Stimulated activated CD4-positive, alpha-beta T cell treated with anti-CD3 and anti-CD28 coated beads, Interleukin-4, amount 100 ng/mL, for 1 hour (primary cell): ENCODE measurements at regions not wholly inside any gene's neighbourhood (a gene's known extent, or its start where the extent isn't known, plus 50 kb on each side); places are given as distances from the start of the nearest gene placed in this dataset.

Experiments used
- DNase-seq: peaks from one replicate; pipeline ENCODE4 v3.0.0-alpha.2; 2020

GRCh38 chr21:20728691-20729090 is 269.5 kb upstream of the NCAM2 start:
- DNase-seq, result no peak

- no peak for DNase-seq
Observed at GRCh38 chr21:20729376-20729775, 268.8 kb upstream of the NCAM2 start.

GRCh38 chr21:20730441-20730840 is 267.8 kb upstream of the NCAM2 start:
- DNase-seq, result no peak

- no peak for DNase-seq
Observed at GRCh38 chr21:20735257-20735656, 263.0 kb upstream of the NCAM2 start.

- no peak for DNase-seq
Observed at GRCh38 chr21:20737227-20737913, 260.8 kb upstream of the NCAM2 start.

GRCh38 chr21:20739421-20739820 is 258.8 kb upstream of the NCAM2 start:
- no peak for DNase-seq

GRCh38 chr21:20741445-20741844 is 256.8 kb upstream of the NCAM2 start:
- no peak for DNase-seq

- DNase-seq, result no peak
Observed at GRCh38 chr21:20760221-20760620, 238.0 kb upstream of the NCAM2 start.

- no peak for DNase-seq
Observed at GRCh38 chr21:20774737-20775136, 223.5 kb upstream of the NCAM2 start.

- DNase-seq, result no peak
Observed at GRCh38 chr21:20779321-20779720, 218.9 kb upstream of the NCAM2 start.

- DNase-seq, result no peak
Observed at GRCh38 chr21:20783611-20784010, 214.6 kb upstream of the NCAM2 start.

GRCh38 chr21:20789729-20790500 is 208.3 kb upstream of the NCAM2 start:
- DNase-seq, result no peak

GRCh38 chr21:20800106-20800505 is 198.1 kb upstream of the NCAM2 start:
- no peak for DNase-seq

GRCh38 chr21:20802201-20802600 is 196.0 kb upstream of the NCAM2 start:
- DNase-seq, result no peak

GRCh38 chr21:20802631-20803260 is 195.5 kb upstream of the NCAM2 start:
- no peak for DNase-seq

- no peak for DNase-seq
Observed at GRCh38 chr21:20811702-20812101, 186.5 kb upstream of the NCAM2 start.

GRCh38 chr21:20814090-20814489 is 184.1 kb upstream of the NCAM2 start:
- DNase-seq, result no peak

- no peak for DNase-seq
Observed at GRCh38 chr21:20822666-20823065, 175.5 kb upstream of the NCAM2 start.

- DNase-seq, result no peak
Observed at GRCh38 chr21:20852866-20853265, 145.3 kb upstream of the NCAM2 start.

GRCh38 chr21:20856926-20857325 is 141.3 kb upstream of the NCAM2 start:
- no peak for DNase-seq

- DNase-seq, result no peak
Observed at GRCh38 chr21:20874202-20874601, 124.0 kb upstream of the NCAM2 start.

GRCh38 chr21:20875742-20876141 is 122.5 kb upstream of the NCAM2 start:
- no peak for DNase-seq

GRCh38 chr21:20877976-20878375 is 120.2 kb upstream of the NCAM2 start:
- no peak for DNase-seq
